SK-N-SH treated with all-trans-retinoic acid at 6 μM for 48 hours (cell line): ENCODE measurements at regions not wholly inside any gene's neighbourhood (a gene's known extent, or its start where the extent isn't known, plus 50 kb on each side); places are given as distances from the start of the nearest gene placed in this dataset.

ENCODE experiments used
- ATAC-seq: fragments of 200-7000 bp; cut with Tn5 transposase; 3 replicates; pipeline ENCODE4 v1.9.1; 2020; ENCODE audit warnings: mild to moderate bottlenecking, moderate library complexity
- ARNTL ChIP-seq: fragments of 450-650 bp; formaldehyde crosslinking; IDR thresholded peaks from 2 replicates; pipeline ENCODE4 v1.5.0; 2020; ENCODE audit warnings: low read depth, mild to moderate bottlenecking, moderate library complexity, borderline replicate concordance
- BACH2 ChIP-seq: fragments of 250-450 bp; sonication (Bioruptor Pico); IDR thresholded peaks from 2 replicates; pipeline ENCODE4 v1.9.0; 2021; ENCODE audit warnings: mild to moderate bottlenecking, borderline replicate concordance
- CREB5 ChIP-seq: fragments of 250-450 bp; sonication (Bioruptor Pico); IDR thresholded peaks from 2 replicates; pipeline ENCODE4 v1.5.1; 2020; ENCODE audit warnings: low read depth, mild to moderate bottlenecking, moderate library complexity
- CSDC2 ChIP-seq: fragments of 250-450 bp; sonication (Bioruptor Pico); IDR thresholded peaks from 2 replicates; pipeline ENCODE4 v1.5.0; 2020; ENCODE audit warnings: mild to moderate bottlenecking, moderate library complexity
- CSRNP3 ChIP-seq: fragments of 250-450 bp; sonication (Bioruptor Pico); IDR thresholded peaks from 2 replicates; pipeline ENCODE4 v1.5.1; 2021; ENCODE audit warnings: mild to moderate bottlenecking, moderate library complexity
- ESRRG ChIP-seq: fragments of 250-450 bp; sonication (Bioruptor Pico); IDR thresholded peaks from 2 replicates; pipeline ENCODE4 v1.6.1; 2021; ENCODE audit warnings: mild to moderate bottlenecking
- GLIS3 ChIP-seq: fragments of 250-450 bp; sonication (Bioruptor Pico); IDR thresholded peaks from 2 replicates; pipeline ENCODE4 v1.5.0; 2020; ENCODE audit warnings: mild to moderate bottlenecking, moderate library complexity
- ISL1 ChIP-seq: fragments of 250-450 bp; sonication (Bioruptor Pico); IDR thresholded peaks from 2 replicates; pipeline ENCODE4 v2.1.2; 2022; ENCODE audit warnings: mild to moderate bottlenecking, moderate library complexity
- OSR1 ChIP-seq: fragments of 250-450 bp; sonication (Bioruptor Pico); IDR thresholded peaks from 2 replicates; pipeline ENCODE4 v1.8.0; 2022; ENCODE audit warnings: moderate library complexity, mild to moderate bottlenecking, inconsistent platforms
- PATZ1 ChIP-seq: fragments of 250-450 bp; sonication (Bioruptor Pico); IDR thresholded peaks from 2 replicates; pipeline ENCODE4 v1.8.0; 2020; ENCODE audit warnings: mild to moderate bottlenecking, moderate library complexity, borderline replicate concordance
- PPARA ChIP-seq: fragments of 250-450 bp; sonication (Bioruptor Pico); IDR thresholded peaks from 2 replicates; pipeline ENCODE4 v1.5.0; 2020; ENCODE audit warnings: mild to moderate bottlenecking, borderline replicate concordance
- RARB ChIP-seq: fragments of 250-450 bp; sonication (Bioruptor Pico); IDR thresholded peaks from 2 replicates; pipeline ENCODE4 v1.8.0; 2021; ENCODE audit warnings: mild to moderate bottlenecking, moderate library complexity
- SNAI2 ChIP-seq: fragments of 250-450 bp; sonication (Bioruptor Pico); IDR thresholded peaks from 2 replicates; pipeline ENCODE4 v1.5.0; 2020; ENCODE audit warnings: mild to moderate bottlenecking, moderate library complexity
- TCF4 ChIP-seq: fragments of 250-450 bp; sonication (Bioruptor Pico); IDR thresholded peaks from 2 replicates; pipeline ENCODE4 v1.8.0; 2021; ENCODE audit warnings: mild to moderate bottlenecking, moderate library complexity, borderline replicate concordance
- ZC3H10 ChIP-seq: fragments of 250-450 bp; sonication (Bioruptor Pico); IDR thresholded peaks from 2 replicates; pipeline ENCODE4 v1.5.1; 2021; ENCODE audit warnings: mild to moderate bottlenecking, moderate library complexity
- ZFP3 ChIP-seq: fragments of 250-450 bp; sonication (Bioruptor Pico); IDR thresholded peaks from 2 replicates; pipeline ENCODE4 v1.5.0; 2020; ENCODE audit warnings: mild to moderate bottlenecking, moderate library complexity
- ZFP30 ChIP-seq: fragments of 450-650 bp; formaldehyde crosslinking; IDR thresholded peaks from 2 replicates; pipeline ENCODE4 v1.5.0; 2022; ENCODE audit warnings: mild to moderate bottlenecking, moderate library complexity
- ZNF565 ChIP-seq: fragments of 450-650 bp; formaldehyde crosslinking; conservative IDR thresholded peaks from 2 replicates; pipeline ENCODE4 v1.5.0; 2020; ENCODE audit warnings: low read depth, mild to moderate bottlenecking, moderate library complexity
- ZNF70 ChIP-seq: fragments of 450-650 bp; formaldehyde crosslinking; IDR thresholded peaks from 2 replicates; pipeline ENCODE4 v1.5.0; 2020; ENCODE audit warnings: mild to moderate bottlenecking, moderate library complexity
- ZNF8 ChIP-seq: fragments of 450-650 bp; formaldehyde crosslinking; IDR thresholded peaks from 2 replicates; pipeline ENCODE4 v1.5.0; 2020; ENCODE audit warnings: mild to moderate bottlenecking, moderate library complexity
- TF ChIP-seq, protein P1 (sequence below): fragments of 250-450 bp; sonication (Bioruptor Pico); IDR thresholded peaks from 2 replicates; pipeline ENCODE4 v1.5.0; 2020; ENCODE audit warnings: mild to moderate bottlenecking, moderate library complexity
- TF ChIP-seq, protein P2 (sequence below): fragments of 250-450 bp; sonication (Bioruptor Pico); IDR thresholded peaks from 2 replicates; pipeline ENCODE4 v1.8.0; 2021; ENCODE audit warnings: low read depth, mild to moderate bottlenecking, moderate library complexity, borderline replicate concordance

GRCh38 chr6:122061855-122062254 is 337.6 kb upstream of the HSF2 start:
- TF ChIP-seq CSDC2 (CRISPR knock-in tag) (no peak), CREB5 (CRISPR knock-in tag) (no peak), ESRRG (CRISPR knock-in tag) (no peak), PPARA (no peak), ZNF70 (CRISPR knock-in tag) (no peak), BACH2 (CRISPR knock-in tag) (no peak), ZNF565 (CRISPR knock-in tag) (no peak), ISL1 (no peak), GLIS3 (no peak), ZFP30 (CRISPR knock-in tag) (no peak), PATZ1 (no peak), CSRNP3 (CRISPR knock-in tag) (no peak), ZNF8 (no peak), SNAI2 (no peak), ZC3H10 (CRISPR knock-in tag) (no peak), ZFP3 (no peak), OSR1 (CRISPR knock-in tag) (no peak)
- TF ChIP-seq, protein P1, sequence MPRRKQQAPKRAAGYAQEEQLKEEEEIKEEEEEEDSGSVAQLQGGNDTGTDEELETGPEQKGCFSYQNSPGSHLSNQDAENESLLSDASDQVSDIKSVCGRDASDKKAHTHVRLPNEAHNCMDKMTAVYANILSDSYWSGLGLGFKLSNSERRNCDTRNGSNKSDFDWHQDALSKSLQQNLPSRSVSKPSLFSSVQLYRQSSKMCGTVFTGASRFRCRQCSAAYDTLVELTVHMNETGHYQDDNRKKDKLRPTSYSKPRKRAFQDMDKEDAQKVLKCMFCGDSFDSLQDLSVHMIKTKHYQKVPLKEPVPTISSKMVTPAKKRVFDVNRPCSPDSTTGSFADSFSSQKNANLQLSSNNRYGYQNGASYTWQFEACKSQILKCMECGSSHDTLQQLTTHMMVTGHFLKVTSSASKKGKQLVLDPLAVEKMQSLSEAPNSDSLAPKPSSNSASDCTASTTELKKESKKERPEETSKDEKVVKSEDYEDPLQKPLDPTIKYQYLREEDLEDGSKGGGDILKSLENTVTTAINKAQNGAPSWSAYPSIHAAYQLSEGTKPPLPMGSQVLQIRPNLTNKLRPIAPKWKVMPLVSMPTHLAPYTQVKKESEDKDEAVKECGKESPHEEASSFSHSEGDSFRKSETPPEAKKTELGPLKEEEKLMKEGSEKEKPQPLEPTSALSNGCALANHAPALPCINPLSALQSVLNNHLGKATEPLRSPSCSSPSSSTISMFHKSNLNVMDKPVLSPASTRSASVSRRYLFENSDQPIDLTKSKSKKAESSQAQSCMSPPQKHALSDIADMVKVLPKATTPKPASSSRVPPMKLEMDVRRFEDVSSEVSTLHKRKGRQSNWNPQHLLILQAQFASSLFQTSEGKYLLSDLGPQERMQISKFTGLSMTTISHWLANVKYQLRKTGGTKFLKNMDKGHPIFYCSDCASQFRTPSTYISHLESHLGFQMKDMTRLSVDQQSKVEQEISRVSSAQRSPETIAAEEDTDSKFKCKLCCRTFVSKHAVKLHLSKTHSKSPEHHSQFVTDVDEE (CRISPR knock-in tag): no peak
- TF ChIP-seq, protein P2, sequence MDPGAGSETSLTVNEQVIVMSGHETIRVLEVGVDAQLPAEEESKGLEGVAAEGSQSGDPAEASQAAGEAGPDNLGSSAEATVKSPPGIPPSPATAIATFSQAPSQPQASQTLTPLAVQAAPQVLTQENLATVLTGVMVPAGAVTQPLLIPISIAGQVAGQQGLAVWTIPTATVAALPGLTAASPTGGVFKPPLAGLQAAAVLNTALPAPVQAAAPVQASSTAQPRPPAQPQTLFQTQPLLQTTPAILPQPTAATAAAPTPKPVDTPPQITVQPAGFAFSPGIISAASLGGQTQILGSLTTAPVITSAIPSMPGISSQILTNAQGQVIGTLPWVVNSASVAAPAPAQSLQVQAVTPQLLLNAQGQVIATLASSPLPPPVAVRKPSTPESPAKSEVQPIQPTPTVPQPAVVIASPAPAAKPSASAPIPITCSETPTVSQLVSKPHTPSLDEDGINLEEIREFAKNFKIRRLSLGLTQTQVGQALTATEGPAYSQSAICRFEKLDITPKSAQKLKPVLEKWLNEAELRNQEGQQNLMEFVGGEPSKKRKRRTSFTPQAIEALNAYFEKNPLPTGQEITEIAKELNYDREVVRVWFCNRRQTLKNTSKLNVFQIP (CRISPR knock-in tag): no peak
- no peak for ATAC-seq

DNA sequence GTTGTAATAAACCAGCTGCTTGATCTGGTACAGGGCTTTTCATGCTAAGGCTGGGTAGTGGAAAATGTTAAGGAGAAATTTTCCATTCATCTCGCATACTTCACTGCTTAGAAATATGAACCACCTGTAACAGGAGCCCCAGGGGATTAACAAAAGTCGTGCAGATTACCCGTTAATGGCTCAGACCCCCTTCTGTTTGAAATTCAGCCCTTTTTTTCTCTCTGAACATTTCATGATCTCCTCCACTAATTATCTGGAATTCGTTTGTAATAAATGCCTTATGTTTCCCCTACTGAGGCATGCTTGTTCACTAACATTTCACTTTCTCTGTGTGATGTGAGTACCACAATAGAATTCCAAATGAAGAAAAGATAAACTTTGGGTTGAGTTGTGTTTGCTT is 336.4 kb upstream of the HSF2 start:
- ATAC-seq: no peak
- no peak for TF ChIP-seq CSDC2 (CRISPR knock-in tag)
- TF ChIP-seq, protein P2 (CRISPR knock-in tag): no peak

DNA sequence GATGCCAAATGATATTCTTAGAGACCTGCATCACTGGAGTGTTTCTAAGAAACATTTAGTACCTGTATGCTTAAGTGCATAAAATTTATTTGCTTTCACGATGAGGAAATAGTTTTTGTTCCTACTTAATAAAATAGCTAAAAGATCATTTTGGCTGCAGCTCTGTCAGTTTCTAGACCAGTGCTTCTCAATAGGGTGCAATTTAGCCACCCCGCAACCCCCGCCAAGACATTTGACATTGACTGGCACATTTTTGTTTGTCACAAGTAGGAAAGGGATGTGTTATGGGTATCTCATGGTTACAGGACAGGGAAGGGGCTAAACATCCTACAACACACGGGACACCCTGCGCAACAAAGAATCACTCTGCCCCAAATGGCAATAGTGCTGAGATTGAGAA is 335.7 kb upstream of the HSF2 start:
- TF ChIP-seq RARB (CRISPR knock-in tag) (no peak), GLIS3 (no peak), CSRNP3 (CRISPR knock-in tag) (no peak), OSR1 (CRISPR knock-in tag) (no peak), PPARA (no peak), ZNF70 (CRISPR knock-in tag) (no peak), CREB5 (CRISPR knock-in tag) (no peak), ZFP30 (CRISPR knock-in tag) (no peak), ESRRG (CRISPR knock-in tag) (no peak), TCF4 (no peak), BACH2 (CRISPR knock-in tag) (no peak), ZNF8 (no peak), ARNTL (CRISPR knock-in tag) (no peak), CSDC2 (CRISPR knock-in tag) (no peak), ISL1 (no peak)
- TF ChIP-seq, protein P2 (CRISPR knock-in tag): no peak
- ATAC-seq: no peak
